Mucosa of gallbladder (tissue), 1 donor: ENCODE measurements at regions not wholly inside any gene's neighbourhood (a gene's known extent, or its start where the extent isn't known, plus 50 kb on each side); places are given as distances from the start of the nearest gene placed in this dataset.

Experiments
- DNase-seq: peaks from one replicate; pipeline ENCODE4 v3.0.0-alpha.2; 2020; ENCODE audit warnings: low spot score
- donor health status: DM: no; HTN: no; CAD: no.

- DNase-seq, result no peak
Measured at GRCh38 chr5:5591567-5591966, 169.1 kb downstream of the ICE1 start.

DNA sequence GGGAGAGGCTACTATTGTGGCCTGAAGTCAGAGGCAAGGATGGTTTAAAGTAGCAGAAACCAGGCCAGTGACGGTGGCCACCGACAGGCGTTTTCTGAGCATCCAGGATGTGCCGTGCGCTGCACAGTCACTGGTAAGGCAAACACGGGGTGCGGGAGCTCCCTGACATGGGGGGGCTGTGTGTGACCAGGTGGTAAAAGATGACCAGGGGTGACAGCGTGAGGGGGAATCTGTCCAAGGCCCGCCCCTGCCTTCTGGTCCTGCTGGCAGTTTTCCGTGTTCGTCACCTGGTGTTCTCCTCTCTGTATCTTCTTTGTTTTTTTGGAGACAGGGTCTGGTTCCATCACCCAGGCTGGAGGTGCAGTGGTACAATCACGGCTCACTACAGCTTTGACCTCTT is 167.4 kb downstream of the ICE1 start:
- no peak for DNase-seq

GRCh38 chr5:5588887-5589826 is 166.7 kb downstream of the ICE1 start:
- no peak for DNase-seq

DNA sequence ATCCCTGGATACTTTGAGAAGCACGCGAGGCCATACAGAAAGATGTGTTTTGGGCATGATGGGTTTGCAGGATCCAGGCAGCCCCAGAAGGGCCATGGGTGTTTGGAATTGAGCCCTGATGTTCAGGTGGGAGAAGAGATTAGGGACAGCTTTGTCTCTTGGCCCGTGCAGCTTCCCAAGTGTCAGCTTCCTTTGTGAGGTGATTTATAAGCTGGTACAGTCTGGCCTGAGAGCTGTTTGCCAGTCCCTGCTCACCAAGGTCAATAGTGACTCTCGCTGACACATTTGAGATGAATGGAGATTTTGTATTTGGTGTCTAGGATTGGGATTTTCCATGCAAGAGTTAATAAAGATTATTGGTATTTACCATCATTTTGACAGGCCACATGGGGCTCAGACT is 165.9 kb downstream of the ICE1 start:
- DNase-seq, result no peak

GRCh38 chr5:5587474-5587873 is 165.0 kb downstream of the ICE1 start:
- no peak for DNase-seq

GRCh38 chr5:5586721-5587120 is 164.2 kb downstream of the ICE1 start:
- DNase-seq, result no peak

GRCh38 chr5:5585751-5586341 is 163.4 kb downstream of the ICE1 start:
- no peak for DNase-seq

- DNase-seq, result no peak
Measured at GRCh38 chr5:5584751-5585150, 162.3 kb downstream of the ICE1 start.

GRCh38 chr5:5584236-5584745 is 161.8 kb downstream of the ICE1 start:
- DNase-seq, result no peak

- DNase-seq, result no peak
Measured at GRCh38 chr5:5583832-5584231, 161.4 kb downstream of the ICE1 start.

DNA sequence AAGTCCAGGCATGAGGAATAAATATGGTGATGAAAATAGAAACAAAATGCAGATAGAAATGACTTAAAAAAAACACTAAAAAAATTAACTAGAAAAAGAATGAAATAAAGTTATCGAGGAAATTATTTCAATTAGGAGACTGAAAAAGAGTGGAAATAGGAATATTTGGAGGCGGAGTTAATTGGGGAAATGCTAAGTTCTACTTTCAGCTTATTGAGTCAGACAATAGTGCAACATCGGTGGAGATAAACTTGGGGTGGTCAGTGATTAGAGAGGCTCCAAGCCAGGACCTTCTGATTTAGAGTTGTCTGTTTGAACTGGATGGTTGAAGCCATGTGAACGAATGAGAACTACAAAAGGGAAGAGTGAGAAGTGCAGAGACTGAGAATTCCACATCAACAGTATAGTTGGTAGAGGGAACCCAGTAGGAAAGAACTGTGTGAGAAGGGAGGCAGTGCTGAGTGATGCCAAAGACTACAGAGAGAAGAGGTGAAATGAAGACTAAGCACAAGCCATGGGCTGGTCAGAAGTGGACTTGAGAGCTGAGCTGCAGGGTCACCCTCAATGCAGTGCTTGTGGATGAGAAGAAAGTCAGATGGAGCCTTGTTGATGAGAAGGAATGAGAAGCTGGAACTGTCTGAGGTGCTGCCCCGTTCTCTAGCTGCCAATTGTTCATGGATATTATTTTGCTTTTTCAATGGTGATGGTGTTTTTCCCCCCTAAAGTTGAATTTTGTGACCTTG is 160.7 kb downstream of the ICE1 start:
- DNase-seq, result no peak

DNA sequence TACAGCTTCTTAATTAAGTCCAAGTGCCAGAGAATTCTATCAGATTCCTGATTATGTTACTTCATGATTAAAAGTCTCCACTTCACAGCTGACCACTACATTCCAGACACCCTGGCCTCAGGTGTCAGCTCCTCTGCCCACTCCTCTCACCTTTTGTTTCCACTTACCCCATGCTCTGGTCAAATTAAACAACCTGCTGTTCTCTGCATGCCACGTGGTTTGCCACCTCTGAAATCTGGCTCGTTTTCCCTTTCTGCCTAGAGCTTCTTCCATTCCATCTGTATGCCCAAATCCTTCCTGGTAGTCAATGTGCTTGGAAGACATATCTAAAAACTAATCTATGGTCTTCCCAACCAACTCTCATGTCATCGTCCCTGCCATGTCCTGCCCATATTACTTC is 158.6 kb downstream of the ICE1 start:
- no peak for DNase-seq

- DNase-seq, result no peak
Measured at GRCh38 chr5:5576744-5577143, 154.3 kb downstream of the ICE1 start.

DNA sequence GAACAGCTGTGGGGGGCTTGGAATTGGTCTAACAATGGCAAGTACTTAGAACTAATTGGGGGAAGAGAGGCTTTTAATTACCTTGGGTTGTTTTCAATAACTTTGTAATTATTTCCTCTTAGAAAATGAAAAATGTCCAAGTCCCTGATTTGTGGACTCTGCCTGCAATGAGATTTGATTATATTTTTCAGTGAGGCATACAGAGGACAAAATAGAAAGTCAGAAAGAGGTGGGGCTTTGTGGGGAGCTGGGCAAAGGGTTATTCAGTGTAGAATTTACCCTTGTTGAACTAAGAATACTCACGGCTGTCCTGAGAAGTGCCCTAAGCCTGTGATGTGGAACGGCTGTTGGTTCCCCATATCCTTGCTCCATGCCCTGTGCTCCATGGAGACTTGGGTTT is 153.0 kb downstream of the ICE1 start:
- no peak for DNase-seq

DNA sequence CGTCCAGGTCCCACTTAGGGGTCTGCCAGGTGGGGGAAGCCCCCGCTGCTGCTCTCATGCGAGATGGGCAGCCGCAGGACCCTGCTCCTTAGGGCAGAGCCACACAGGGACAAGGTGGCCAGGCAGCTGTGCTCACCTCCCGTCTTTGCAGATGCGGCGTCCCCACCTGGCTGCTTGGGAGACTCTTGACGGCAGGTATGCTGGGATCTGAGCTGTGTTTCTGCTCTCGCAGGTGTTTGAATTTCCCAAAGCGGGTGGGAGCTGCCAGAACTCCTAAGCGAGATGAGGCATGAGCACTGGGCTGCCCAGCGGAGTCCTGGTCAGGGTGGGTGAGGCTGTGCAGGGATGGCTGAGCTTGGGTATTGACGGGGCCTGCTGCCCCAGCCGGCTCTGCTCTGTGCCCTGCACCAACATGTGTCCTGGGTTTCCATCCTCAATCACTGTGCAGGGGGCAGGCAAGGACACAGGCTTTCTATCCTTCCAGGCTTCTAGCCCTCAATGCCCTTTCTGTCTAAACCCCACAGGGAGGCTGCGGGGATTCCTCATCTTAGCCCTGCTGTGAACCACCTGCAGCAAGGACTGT is 151.4 kb downstream of the ICE1 start:
- DNase-seq, result no peak

GRCh38 chr5:5572976-5573797 is 150.7 kb downstream of the ICE1 start:
- peak; percentile 20 for DNase-seq

DNA sequence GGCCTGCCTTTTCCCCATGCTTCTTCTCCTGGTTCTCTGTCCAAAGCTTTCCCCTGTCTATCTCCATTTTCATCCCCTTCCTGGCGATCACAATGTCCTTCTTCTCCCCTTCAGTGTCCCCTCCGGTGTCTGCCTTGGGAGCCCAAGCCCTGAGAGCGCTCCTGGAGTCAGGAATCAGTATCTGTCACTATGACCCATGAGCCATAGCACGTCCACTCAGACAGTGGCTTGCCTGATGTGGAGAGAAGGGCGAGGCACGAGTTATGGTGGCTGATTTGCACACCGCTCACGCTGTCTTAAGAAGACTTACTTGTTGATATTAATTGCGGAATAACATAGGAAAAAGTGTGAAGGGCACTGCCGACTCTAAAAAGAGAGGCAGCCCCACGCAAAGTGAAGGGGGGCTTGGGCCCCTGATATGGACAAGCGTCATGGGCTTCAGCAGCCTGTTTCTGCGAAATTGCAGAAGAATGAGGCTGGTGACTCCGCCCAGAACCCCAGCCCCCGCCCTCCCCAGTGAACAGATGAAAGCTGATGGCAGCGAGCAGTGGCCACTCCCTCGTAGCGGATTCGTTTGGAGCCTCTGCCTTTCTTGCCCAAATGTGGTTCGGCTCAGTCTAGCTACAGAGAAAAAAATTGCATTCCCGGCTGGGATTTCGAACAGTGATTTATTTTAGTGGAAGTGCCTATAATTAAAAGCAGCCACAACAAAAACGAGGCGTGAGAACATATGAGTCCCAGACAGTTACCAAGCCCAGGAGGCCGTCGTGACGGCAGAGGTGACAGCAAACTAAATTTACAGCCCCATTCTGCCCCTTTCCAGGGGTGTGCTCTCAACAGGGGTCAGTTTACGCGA is 149.8 kb downstream of the ICE1 start:
- peak; percentile 26 for DNase-seq

- no peak for DNase-seq
Measured at GRCh38 chr5:5570646-5571045, 148.2 kb downstream of the ICE1 start.

DNA sequence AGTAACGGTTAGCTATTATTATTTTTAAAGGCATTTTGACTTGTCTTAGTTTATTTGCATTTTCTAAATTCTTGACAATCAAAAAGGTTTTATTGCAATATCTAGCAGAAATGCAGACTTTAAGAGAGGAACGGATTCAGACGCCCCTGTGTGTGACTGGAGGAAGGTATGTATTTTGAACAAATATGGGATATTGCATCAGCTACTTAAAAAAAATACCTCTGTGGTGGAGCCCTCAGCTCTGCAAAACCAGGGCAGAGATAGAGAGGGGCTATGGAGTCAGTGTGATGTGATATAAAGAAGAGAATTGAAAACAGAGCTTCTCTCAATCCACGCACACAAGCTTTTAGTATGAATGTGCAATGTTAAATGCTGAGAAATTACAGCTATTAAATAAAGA is 142.4 kb downstream of the ICE1 start:
- DNase-seq, result no peak

DNA sequence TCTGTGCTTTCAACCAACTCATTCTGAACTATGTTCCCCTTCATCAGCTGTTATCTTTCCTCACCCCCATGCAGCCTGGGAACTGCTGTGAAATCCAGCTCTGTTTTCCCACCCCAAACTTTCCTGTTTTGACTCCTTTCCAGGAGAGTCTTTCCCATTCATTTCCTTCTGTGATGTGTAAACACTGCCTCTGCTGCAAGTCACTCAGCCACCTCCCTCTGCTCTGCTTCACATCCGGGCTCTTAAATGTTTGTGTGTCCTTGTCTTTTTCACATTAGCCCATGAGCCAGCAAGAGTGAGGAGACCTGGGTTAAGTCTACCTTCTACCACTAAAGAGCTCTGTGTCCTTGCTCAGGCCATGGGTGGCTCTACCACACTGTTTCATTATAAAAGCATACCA is 137.5 kb downstream of the ICE1 start:
- DNase-seq, result no peak
